ENCODE measurements at regions not wholly inside any gene's neighbourhood (a gene's known extent, or its start where the extent isn't known, plus 50 kb on each side); places are given as distances from the start of the nearest gene placed in this dataset.

GRCh38 chr3:95673215-95673614 is 1141.2 kb upstream of the EPHA6 start:
- Histone ChIP-seq H3K27me3 (ENCODE audit: insufficient read depth, low read length) (no peaks in the 10 kb centered on the region), H3K36me3 (ENCODE audit: insufficient read depth, low read length) (no peaks in the 10 kb centered on the region), H2AFZ (ENCODE audit: low read length) (no peak overlapping the region), H4K20me1 (ENCODE audit: insufficient read depth, low read length) (no peaks in the 10 kb centered on the region), H3F3A (ENCODE audit: insufficient read depth, low read length) (no peaks in the 10 kb centered on the region), H3K79me2 (ENCODE audit: insufficient read depth, low read length) (no peaks in the 10 kb centered on the region), H3K9me2 (ENCODE audit: low read depth, low read length) (no peaks in the 10 kb centered on the region), H3K4me3 (ENCODE audit: low read depth, low read length, poor library complexity, severe bottlenecking) (no peak overlapping the region), H3K9ac (ENCODE audit: low read length) (no peak overlapping the region), H3K27ac (ENCODE audit: low read depth, low read length, poor library complexity, severe bottlenecking) (no peak overlapping the region), H3K4me1 (ENCODE audit: insufficient read depth, low read length, severe bottlenecking) (no peaks in the 10 kb centered on the region), H3K4me2 (ENCODE audit: low read length) (no peak overlapping the region), H3K9me3 (ENCODE audit: low read length) (no peaks in the 10 kb centered on the region)
- TF ChIP-seq EZH2 (IDR thresholded peaks at IDR 0.05; ENCODE audit: borderline replicate concordance, low read length) (no peak), CTCF (IDR thresholded peaks at IDR 0.05; ENCODE audit: low read length) (no peak)

- no peaks in the 10 kb centered on the region for H3F3A ChIP-seq (ENCODE audit: insufficient read depth, low read length)
- no peaks in the 10 kb centered on the region for H3K36me3 ChIP-seq (ENCODE audit: insufficient read depth, low read length)
- no peaks in the 10 kb centered on the region for H4K20me1 ChIP-seq (ENCODE audit: insufficient read depth, low read length)
- H3K27ac ChIP-seq (ENCODE audit: low read depth, low read length, poor library complexity, severe bottlenecking) = no peak overlapping the region
- H3K9me2 ChIP-seq (ENCODE audit: low read depth, low read length) = no peaks in the 10 kb centered on the region
- H3K4me2 ChIP-seq (ENCODE audit: low read length) = peak overlapping the region; percentile 31; the same call in 1 of the 2 replicates
- H2AFZ ChIP-seq (ENCODE audit: low read length) = no peak overlapping the region
- H3K4me1 ChIP-seq (ENCODE audit: insufficient read depth, low read length, severe bottlenecking) = no peaks in the 10 kb centered on the region
- no peaks in the 10 kb centered on the region for H3K27me3 ChIP-seq (ENCODE audit: insufficient read depth, low read length)
- H3K4me3 ChIP-seq (ENCODE audit: low read depth, low read length, poor library complexity, severe bottlenecking) = no peak overlapping the region
- H3K9ac ChIP-seq (ENCODE audit: low read length) = no peak overlapping the region
- H3K9me3 ChIP-seq (ENCODE audit: low read length) = no peaks in the 10 kb centered on the region
- no peaks in the 10 kb centered on the region for H3K79me2 ChIP-seq (ENCODE audit: insufficient read depth, low read length)
- TF ChIP-seq EZH2 (IDR thresholded peaks at IDR 0.05; ENCODE audit: borderline replicate concordance, low read length) (no peak), CTCF (IDR thresholded peaks at IDR 0.05; ENCODE audit: low read length) (no peak)
Observed at GRCh38 chr3:95705786-95706418, 1108.5 kb upstream of the EPHA6 start.

GRCh38 chr3:95707268-95707667 is 1107.1 kb upstream of the EPHA6 start:
- TF ChIP-seq EZH2 (IDR thresholded peaks at IDR 0.05; ENCODE audit: borderline replicate concordance, low read length) (no peak), CTCF (IDR thresholded peaks at IDR 0.05; ENCODE audit: low read length) (no peak)

More at GRCh38 chr3:95707268-95707667, 1107.1 kb upstream of the EPHA6 start:
- Histone ChIP-seq H3K9ac (ENCODE audit: low read length) (no peak overlapping the region), H3K4me3 (ENCODE audit: low read depth, low read length, poor library complexity, severe bottlenecking) (no peak overlapping the region), H3K9me2 (ENCODE audit: low read depth, low read length) (no peaks in the 10 kb centered on the region), H4K20me1 (ENCODE audit: insufficient read depth, low read length) (no peaks in the 10 kb centered on the region), H3K4me2 (ENCODE audit: low read length) (no peak overlapping the region), H2AFZ (ENCODE audit: low read length) (no peak overlapping the region), H3K9me3 (ENCODE audit: low read length) (no peaks in the 10 kb centered on the region), H3K79me2 (ENCODE audit: insufficient read depth, low read length) (no peaks in the 10 kb centered on the region), H3K4me1 (ENCODE audit: insufficient read depth, low read length, severe bottlenecking) (no peaks in the 10 kb centered on the region), H3K27ac (ENCODE audit: low read depth, low read length, poor library complexity, severe bottlenecking) (no peak overlapping the region), H3K36me3 (ENCODE audit: insufficient read depth, low read length) (no peaks in the 10 kb centered on the region), H3K27me3 (ENCODE audit: insufficient read depth, low read length) (no peaks in the 10 kb centered on the region), H3F3A (ENCODE audit: insufficient read depth, low read length) (no peaks in the 10 kb centered on the region)
